A673 (cell line): ENCODE measurements at regions not wholly inside any gene's neighbourhood (a gene's known extent, or its start where the extent isn't known, plus 50 kb on each side); places are given as distances from the start of the nearest gene placed in this dataset.

Source experiments
- EZH2 ChIP-seq: fragments of 200-600 bp; sonication (generic); IDR thresholded peaks from 2 replicates; pipeline ENCODE4 v1.6.1; 2017; ENCODE audit warnings: borderline replicate concordance, low read depth, mild to moderate bottlenecking, mixed read lengths, antibody characterized with exemption, low read length; ENCODE audit not compliant: poor library complexity, severe bottlenecking
- TF ChIP-seq, protein P1 (sequence below): fragments of 300-800, 200-600 bp; sonication (generic); conservative IDR thresholded peaks from 2 replicates; pipeline ENCODE4 v1.5.1; 2017; ENCODE audit warnings: low read depth, mild to moderate bottlenecking, antibody characterized with exemption, low read length, moderate library complexity, mixed read lengths

DNA sequence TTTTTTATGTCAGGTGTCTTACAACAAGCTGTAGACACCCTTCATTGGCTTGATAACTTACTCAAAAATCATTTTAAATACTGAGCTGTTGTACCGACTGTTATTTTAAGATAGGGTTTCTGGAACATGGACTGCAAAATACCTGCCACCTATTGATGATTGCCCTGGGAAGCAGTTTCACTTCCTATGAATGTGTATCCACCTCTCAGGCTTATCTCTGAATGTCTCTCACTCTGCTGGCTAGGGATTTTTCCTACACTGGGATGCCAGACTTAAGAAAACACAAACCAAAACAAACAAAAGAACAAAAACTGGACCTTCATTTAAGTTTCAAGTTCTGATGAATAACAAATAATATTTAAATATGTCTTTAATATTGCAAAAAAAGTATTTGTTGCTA is 663.7 kb downstream of the EFNB2 start:
- TF ChIP-seq, protein P1, sequence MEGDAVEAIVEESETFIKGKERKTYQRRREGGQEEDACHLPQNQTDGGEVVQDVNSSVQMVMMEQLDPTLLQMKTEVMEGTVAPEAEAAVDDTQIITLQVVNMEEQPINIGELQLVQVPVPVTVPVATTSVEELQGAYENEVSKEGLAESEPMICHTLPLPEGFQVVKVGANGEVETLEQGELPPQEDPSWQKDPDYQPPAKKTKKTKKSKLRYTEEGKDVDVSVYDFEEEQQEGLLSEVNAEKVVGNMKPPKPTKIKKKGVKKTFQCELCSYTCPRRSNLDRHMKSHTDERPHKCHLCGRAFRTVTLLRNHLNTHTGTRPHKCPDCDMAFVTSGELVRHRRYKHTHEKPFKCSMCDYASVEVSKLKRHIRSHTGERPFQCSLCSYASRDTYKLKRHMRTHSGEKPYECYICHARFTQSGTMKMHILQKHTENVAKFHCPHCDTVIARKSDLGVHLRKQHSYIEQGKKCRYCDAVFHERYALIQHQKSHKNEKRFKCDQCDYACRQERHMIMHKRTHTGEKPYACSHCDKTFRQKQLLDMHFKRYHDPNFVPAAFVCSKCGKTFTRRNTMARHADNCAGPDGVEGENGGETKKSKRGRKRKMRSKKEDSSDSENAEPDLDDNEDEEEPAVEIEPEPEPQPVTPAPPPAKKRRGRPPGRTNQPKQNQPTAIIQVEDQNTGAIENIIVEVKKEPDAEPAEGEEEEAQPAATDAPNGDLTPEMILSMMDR, result no peak
- TF ChIP-seq EZH2, result no peak
